ENCODE measurements at regions not wholly inside any gene's neighbourhood (a gene's known extent, or its start where the extent isn't known, plus 50 kb on each side); places are given as distances from the start of the nearest gene placed in this dataset.
A peak's percentile ranks its signal among the peaks of the same experiment; 100 is the strongest.

DNA sequence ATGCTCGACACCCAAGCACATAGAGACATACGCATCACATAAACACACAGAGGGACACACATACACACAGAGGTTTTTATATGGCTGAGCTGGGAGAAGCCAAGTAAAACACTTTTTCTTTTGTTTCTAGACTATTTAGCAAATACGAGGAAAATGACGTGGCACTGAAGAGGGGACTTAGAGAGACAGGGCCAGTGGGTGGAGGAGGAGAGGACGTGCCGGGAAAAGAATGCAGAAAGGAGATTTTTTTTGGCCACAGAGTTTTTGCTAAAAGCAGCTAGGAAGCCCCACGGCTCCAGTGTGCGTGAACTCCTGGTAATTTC lies 168.5 kb upstream of the KLF7 start:
- Histone ChIP-seq H3K79me2 (ENCODE audit: insufficient read depth, low read length) (no peaks in the 10 kb centered on the region), H4K20me1 (ENCODE audit: insufficient read depth) (no peaks in the 10 kb centered on the region), H3K9me3 (ENCODE audit: control insufficient read depth in 1 of 2, insufficient read depth in 1 of 2, low read depth in 1 of 2, low read length in 2 of 2) (no peaks in the 10 kb centered on the region), H3K36me3 (ENCODE audit: control insufficient read depth in 1 of 2, insufficient read depth in 2 of 2, low read length in 2 of 2) (no peaks in the 10 kb centered on the region), H3K4me2 (ENCODE audit: low read length) (peak overlapping the region; percentile 71), H3K27me3 (ENCODE audit: insufficient read depth, low read length) (no peaks in the 10 kb centered on the region), H3K4me3 (replicated peaks in 1 of 2; ENCODE audit: low read depth in 1 of 2, low read length in 2 of 2) (peak overlapping the region in 1 of 2 experiments; percentile 36; a peak in 1 of 4 replicates), H3K9me2 (ENCODE audit: insufficient read depth) (no peaks in the 10 kb centered on the region), H3K4me1 (ENCODE audit: control insufficient read depth in 1 of 2, insufficient read depth in 2 of 2, low read length in 2 of 2) (peaks cover 26 to 59% of the 10 kb centered on the region in 2 experiments), H3K9ac (ENCODE audit: low read length) (peak overlapping the region; percentile 54), H2AFZ (ENCODE audit: low read depth, low read length, poor library complexity, severe bottlenecking) (peak overlapping the region; percentile 87), H3K27ac (ENCODE audit: low read depth, low read length) (peak overlapping the region; percentile 25; the same call in 1 of the 2 replicates)
- DNase-seq (ENCODE audit: low read depth, low spot score) = no peak
- intact Hi-C loops (cut with micrococcal nuclease) = loop anchor here (5.0 kb wide), 1 partner anchor 63 kb away; no protein-coding TSS in a partner anchor
- ChIA-PET CTCF (interaction anchor here (1.6 kb wide), 1 partner anchor 14 kb away, joined by 5 read pairs; no protein-coding TSS in a partner anchor), POLR2A (no interaction called here), RAD21 (ENCODE audit: low non-redundant PET in 1 of 2, low total read pairs in 2 of 2, uncharacterized antibody in 2 of 2, unreplicated experiment in 2 of 2) (no interaction called here)
- no peak for ATAC-seq
- TF ChIP-seq, protein P1, sequence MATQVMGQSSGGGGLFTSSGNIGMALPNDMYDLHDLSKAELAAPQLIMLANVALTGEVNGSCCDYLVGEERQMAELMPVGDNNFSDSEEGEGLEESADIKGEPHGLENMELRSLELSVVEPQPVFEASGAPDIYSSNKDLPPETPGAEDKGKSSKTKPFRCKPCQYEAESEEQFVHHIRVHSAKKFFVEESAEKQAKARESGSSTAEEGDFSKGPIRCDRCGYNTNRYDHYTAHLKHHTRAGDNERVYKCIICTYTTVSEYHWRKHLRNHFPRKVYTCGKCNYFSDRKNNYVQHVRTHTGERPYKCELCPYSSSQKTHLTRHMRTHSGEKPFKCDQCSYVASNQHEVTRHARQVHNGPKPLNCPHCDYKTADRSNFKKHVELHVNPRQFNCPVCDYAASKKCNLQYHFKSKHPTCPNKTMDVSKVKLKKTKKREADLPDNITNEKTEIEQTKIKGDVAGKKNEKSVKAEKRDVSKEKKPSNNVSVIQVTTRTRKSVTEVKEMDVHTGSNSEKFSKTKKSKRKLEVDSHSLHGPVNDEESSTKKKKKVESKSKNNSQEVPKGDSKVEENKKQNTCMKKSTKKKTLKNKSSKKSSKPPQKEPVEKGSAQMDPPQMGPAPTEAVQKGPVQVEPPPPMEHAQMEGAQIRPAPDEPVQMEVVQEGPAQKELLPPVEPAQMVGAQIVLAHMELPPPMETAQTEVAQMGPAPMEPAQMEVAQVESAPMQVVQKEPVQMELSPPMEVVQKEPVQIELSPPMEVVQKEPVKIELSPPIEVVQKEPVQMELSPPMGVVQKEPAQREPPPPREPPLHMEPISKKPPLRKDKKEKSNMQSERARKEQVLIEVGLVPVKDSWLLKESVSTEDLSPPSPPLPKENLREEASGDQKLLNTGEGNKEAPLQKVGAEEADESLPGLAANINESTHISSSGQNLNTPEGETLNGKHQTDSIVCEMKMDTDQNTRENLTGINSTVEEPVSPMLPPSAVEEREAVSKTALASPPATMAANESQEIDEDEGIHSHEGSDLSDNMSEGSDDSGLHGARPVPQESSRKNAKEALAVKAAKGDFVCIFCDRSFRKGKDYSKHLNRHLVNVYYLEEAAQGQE (IDR thresholded peaks at IDR 0.05; ENCODE audit: low read depth) = no peak
- TF ChIP-seq, protein P2, sequence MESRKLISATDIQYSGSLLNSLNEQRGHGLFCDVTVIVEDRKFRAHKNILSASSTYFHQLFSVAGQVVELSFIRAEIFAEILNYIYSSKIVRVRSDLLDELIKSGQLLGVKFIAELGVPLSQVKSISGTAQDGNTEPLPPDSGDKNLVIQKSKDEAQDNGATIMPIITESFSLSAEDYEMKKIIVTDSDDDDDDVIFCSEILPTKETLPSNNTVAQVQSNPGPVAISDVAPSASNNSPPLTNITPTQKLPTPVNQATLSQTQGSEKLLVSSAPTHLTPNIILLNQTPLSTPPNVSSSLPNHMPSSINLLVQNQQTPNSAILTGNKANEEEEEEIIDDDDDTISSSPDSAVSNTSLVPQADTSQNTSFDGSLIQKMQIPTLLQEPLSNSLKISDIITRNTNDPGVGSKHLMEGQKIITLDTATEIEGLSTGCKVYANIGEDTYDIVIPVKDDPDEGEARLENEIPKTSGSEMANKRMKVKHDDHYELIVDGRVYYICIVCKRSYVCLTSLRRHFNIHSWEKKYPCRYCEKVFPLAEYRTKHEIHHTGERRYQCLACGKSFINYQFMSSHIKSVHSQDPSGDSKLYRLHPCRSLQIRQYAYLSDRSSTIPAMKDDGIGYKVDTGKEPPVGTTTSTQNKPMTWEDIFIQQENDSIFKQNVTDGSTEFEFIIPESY (IDR thresholded peaks at IDR 0.05; ENCODE audit: extremely low read depth, insufficient replicate concordance, low read length) = no peak
- TF ChIP-seq SRF (IDR thresholded peaks at IDR 0.05; ENCODE audit: low read depth) = no peak
- TF ChIP-seq ELF1 (IDR thresholded peaks at IDR 0.05; ENCODE audit: borderline replicate concordance, low read depth) = no peak
- TF ChIP-seq EGR1 (IDR thresholded peaks at IDR 0.05; ENCODE audit: low read depth) = no peak
- TF ChIP-seq RAD21 (IDR thresholded peaks at IDR 0.05; ENCODE audit: low read depth) = no peak
- no peak for TF ChIP-seq POLR2AphosphoS5 (IDR thresholded peaks at IDR 0.05; ENCODE audit: low read depth, low read length)
- no peak for TF ChIP-seq TCF7L2 (IDR thresholded peaks at IDR 0.05; ENCODE audit: borderline replicate concordance, extremely low read depth, insufficient read depth, insufficient read length)
- TF ChIP-seq, protein P3, sequence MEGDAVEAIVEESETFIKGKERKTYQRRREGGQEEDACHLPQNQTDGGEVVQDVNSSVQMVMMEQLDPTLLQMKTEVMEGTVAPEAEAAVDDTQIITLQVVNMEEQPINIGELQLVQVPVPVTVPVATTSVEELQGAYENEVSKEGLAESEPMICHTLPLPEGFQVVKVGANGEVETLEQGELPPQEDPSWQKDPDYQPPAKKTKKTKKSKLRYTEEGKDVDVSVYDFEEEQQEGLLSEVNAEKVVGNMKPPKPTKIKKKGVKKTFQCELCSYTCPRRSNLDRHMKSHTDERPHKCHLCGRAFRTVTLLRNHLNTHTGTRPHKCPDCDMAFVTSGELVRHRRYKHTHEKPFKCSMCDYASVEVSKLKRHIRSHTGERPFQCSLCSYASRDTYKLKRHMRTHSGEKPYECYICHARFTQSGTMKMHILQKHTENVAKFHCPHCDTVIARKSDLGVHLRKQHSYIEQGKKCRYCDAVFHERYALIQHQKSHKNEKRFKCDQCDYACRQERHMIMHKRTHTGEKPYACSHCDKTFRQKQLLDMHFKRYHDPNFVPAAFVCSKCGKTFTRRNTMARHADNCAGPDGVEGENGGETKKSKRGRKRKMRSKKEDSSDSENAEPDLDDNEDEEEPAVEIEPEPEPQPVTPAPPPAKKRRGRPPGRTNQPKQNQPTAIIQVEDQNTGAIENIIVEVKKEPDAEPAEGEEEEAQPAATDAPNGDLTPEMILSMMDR (IDR thresholded peaks at IDR 0.05 in 2 of 3, conservative IDR thresholded peaks at IDR 0.05 in 1 of 3; ENCODE audit: borderline replicate concordance in 1 of 3, insufficient read depth in 1 of 3, low read depth in 2 of 3, low read length in 2 of 3) = no peak
- no peak for TF ChIP-seq CBX3 (IDR thresholded peaks at IDR 0.05; ENCODE audit: low read depth)
- TF ChIP-seq CEBPB (IDR thresholded peaks at IDR 0.05; ENCODE audit: low read depth) = no peak
- TF ChIP-seq FOSL1 (IDR thresholded peaks at IDR 0.05; ENCODE audit: low read depth) = no peak
- no peak for TF ChIP-seq SP1 (IDR thresholded peaks at IDR 0.05; ENCODE audit: low read depth)
- no peak for TF ChIP-seq EZH2 (IDR thresholded peaks at IDR 0.05)
- no peak for TF ChIP-seq ZFX (IDR thresholded peaks at IDR 0.05)
- TF ChIP-seq POLR2A (IDR thresholded peaks at IDR 0.05; ENCODE audit: borderline replicate concordance, extremely low read depth, insufficient read depth, insufficient read length) = no peak
- TF ChIP-seq SIN3A (IDR thresholded peaks at IDR 0.05; ENCODE audit: low read depth) = no peak
- TF ChIP-seq, protein P4, sequence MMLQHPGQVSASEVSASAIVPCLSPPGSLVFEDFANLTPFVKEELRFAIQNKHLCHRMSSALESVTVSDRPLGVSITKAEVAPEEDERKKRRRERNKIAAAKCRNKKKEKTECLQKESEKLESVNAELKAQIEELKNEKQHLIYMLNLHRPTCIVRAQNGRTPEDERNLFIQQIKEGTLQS (IDR thresholded peaks at IDR 0.05) = no peak
- BruUV-seq (replicated peaks) = no TSS peak
